Peyer's patch (tissue), 4 donors: ENCODE measurements at regions not wholly inside any gene's neighbourhood (a gene's known extent, or its start where the extent isn't known, plus 50 kb on each side); places are given as distances from the start of the nearest gene placed in this dataset.

Experiments
- POLR2A ChIP-seq, 2 donors: fragments of 450-650 bp; IDR thresholded peaks; one replicate each; pipeline ENCODE4 v1.5.1; 2017; ENCODE audit warnings: antibody characterized with exemption in 2 of 2, mild to moderate bottlenecking in 2 of 2, moderate library complexity in 2 of 2
- TF ChIP-seq, protein P1 (sequence below), 6 experiments: fragments of 450-650 bp in 4 of 6; fragments of 200-600 bp in 2 of 6; sonication (generic) in 1 of 6; IDR thresholded peaks; one replicate each; pipeline ENCODE4 v1.5.1; 2017 to 2019; ENCODE audit warnings: antibody characterized with exemption in 6 of 6, mild to moderate bottlenecking in 3 of 6, moderate library complexity in 1 of 6

DNA sequence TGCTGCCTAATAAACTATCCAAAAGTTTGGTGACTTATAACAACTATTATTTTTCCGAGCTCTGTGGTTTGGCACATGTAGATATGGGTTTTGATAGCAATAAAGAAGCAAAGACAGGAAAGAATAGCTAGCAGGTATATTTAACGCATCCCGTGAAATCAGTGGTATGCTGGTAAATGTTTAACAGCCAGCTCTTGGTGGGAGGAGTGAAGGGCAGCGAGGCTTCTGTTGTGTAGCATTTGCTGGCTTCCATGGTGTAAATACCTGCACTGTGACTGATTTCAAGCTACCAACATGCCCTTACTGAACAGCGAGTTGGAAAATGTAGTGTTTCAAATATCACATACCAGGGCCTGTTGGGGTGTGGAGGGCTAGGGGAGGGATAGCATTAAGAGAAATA lies 291.0 kb downstream of the PRDM2 start:
- TF ChIP-seq, protein P1, sequence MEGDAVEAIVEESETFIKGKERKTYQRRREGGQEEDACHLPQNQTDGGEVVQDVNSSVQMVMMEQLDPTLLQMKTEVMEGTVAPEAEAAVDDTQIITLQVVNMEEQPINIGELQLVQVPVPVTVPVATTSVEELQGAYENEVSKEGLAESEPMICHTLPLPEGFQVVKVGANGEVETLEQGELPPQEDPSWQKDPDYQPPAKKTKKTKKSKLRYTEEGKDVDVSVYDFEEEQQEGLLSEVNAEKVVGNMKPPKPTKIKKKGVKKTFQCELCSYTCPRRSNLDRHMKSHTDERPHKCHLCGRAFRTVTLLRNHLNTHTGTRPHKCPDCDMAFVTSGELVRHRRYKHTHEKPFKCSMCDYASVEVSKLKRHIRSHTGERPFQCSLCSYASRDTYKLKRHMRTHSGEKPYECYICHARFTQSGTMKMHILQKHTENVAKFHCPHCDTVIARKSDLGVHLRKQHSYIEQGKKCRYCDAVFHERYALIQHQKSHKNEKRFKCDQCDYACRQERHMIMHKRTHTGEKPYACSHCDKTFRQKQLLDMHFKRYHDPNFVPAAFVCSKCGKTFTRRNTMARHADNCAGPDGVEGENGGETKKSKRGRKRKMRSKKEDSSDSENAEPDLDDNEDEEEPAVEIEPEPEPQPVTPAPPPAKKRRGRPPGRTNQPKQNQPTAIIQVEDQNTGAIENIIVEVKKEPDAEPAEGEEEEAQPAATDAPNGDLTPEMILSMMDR (IDR thresholded peaks at IDR 0.05), result no peak
- no peak for TF ChIP-seq POLR2A (IDR thresholded peaks at IDR 0.05)
